Activated naive CD8-positive, alpha-beta T cell treated with anti-CD3 and anti-CD28 coated beads for 36 hours (primary cell): ENCODE measurements at regions not wholly inside any gene's neighbourhood (a gene's known extent, or its start where the extent isn't known, plus 50 kb on each side); places are given as distances from the start of the nearest gene placed in this dataset.

Source experiments
- DNase-seq: peaks from one replicate; pipeline ENCODE4 v3.0.0; 2021
- H3K27ac Mint-ChIP-seq: one replicate; pipeline ENCODE4 v1.8.0; 2022; ENCODE audit warnings: mild to moderate bottlenecking, moderate library complexity, mixed read lengths
- H3K27me3 Mint-ChIP-seq: one replicate; pipeline ENCODE4 v1.8.0; 2022; ENCODE audit warnings: mild to moderate bottlenecking, mixed read lengths
- H3K36me3 Mint-ChIP-seq: one replicate; pipeline ENCODE4 v1.8.0; 2021; ENCODE audit warnings: mild to moderate bottlenecking, mixed read lengths
- H3K4me1 Mint-ChIP-seq: one replicate; pipeline ENCODE4 v1.8.0; 2021; ENCODE audit warnings: mixed read lengths
- H3K4me3 Mint-ChIP-seq: one replicate; pipeline ENCODE4 v1.8.0; 2022; ENCODE audit warnings: mild to moderate bottlenecking, moderate library complexity, mixed read lengths
- H3K9me3 Mint-ChIP-seq: one replicate; pipeline ENCODE4 v1.8.0; 2022; ENCODE audit warnings: mixed read lengths

GRCh38 chrX:19172741-19173140 lies 50.5 kb upstream of the ADGRG2 start:
- no peak overlapping the region for H3K27ac Mint-ChIP-seq
- no peaks in the 10 kb centered on the region for H3K27me3 Mint-ChIP-seq
- H3K36me3 Mint-ChIP-seq = no peaks in the 10 kb centered on the region
- H3K4me3 Mint-ChIP-seq = no peak overlapping the region
- H3K9me3 Mint-ChIP-seq = no peaks in the 10 kb centered on the region
- DNase-seq = no peak
- H3K4me1 Mint-ChIP-seq = no peaks in the 10 kb centered on the region

- no peak overlapping the region for H3K27ac Mint-ChIP-seq
- no peak for DNase-seq
Observed at GRCh38 chrX:19174401-19175025, 52.2 kb upstream of the ADGRG2 start.

GRCh38 chrX:19176901-19177630 lies 54.8 kb upstream of the ADGRG2 start:
- no peak for DNase-seq
- Mint-ChIP-seq H3K27me3 (no peaks in the 10 kb centered on the region), H3K4me1 (no peaks in the 10 kb centered on the region), H3K4me3 (no peak overlapping the region), H3K27ac (no peak overlapping the region), H3K36me3 (no peaks in the 10 kb centered on the region), H3K9me3 (no peaks in the 10 kb centered on the region)

More at GRCh38 chrX:19174401-19175025, 52.2 kb upstream of the ADGRG2 start:
- Mint-ChIP-seq H3K4me1 (no peaks in the 10 kb centered on the region), H3K4me3 (no peak overlapping the region), H3K9me3 (no peaks in the 10 kb centered on the region), H3K36me3 (no peaks in the 10 kb centered on the region), H3K27me3 (no peaks in the 10 kb centered on the region)

- H3K4me3 Mint-ChIP-seq = no peak overlapping the region
Observed at GRCh38 chrX:19177721-19178120, 55.5 kb upstream of the ADGRG2 start.

GRCh38 chrX:19178402-19178801 lies 56.1 kb upstream of the ADGRG2 start:
- H3K27me3 Mint-ChIP-seq = no peaks in the 10 kb centered on the region
- H3K27ac Mint-ChIP-seq = no peak overlapping the region
- no peaks in the 10 kb centered on the region for H3K36me3 Mint-ChIP-seq
- no peaks in the 10 kb centered on the region for H3K9me3 Mint-ChIP-seq
- H3K4me3 Mint-ChIP-seq = no peak overlapping the region
- no peaks in the 10 kb centered on the region for H3K4me1 Mint-ChIP-seq
- no peak for DNase-seq

More at GRCh38 chrX:19177721-19178120, 55.5 kb upstream of the ADGRG2 start:
- Mint-ChIP-seq H3K9me3 (no peaks in the 10 kb centered on the region), H3K4me1 (no peaks in the 10 kb centered on the region), H3K36me3 (no peaks in the 10 kb centered on the region), H3K27me3 (no peaks in the 10 kb centered on the region), H3K27ac (no peak overlapping the region)
- no peak for DNase-seq

GRCh38 chrX:19179389-19179788 lies 57.1 kb upstream of the ADGRG2 start:
- no peak overlapping the region for H3K27ac Mint-ChIP-seq
- no peak overlapping the region for H3K4me3 Mint-ChIP-seq
- H3K36me3 Mint-ChIP-seq = no peaks in the 10 kb centered on the region
- no peak for DNase-seq
- no peaks in the 10 kb centered on the region for H3K27me3 Mint-ChIP-seq
- H3K4me1 Mint-ChIP-seq = no peaks in the 10 kb centered on the region
- no peaks in the 10 kb centered on the region for H3K9me3 Mint-ChIP-seq

- Mint-ChIP-seq H3K9me3 (no peaks in the 10 kb centered on the region), H3K27ac (no peak overlapping the region), H3K4me1 (no peaks in the 10 kb centered on the region), H3K27me3 (no peaks in the 10 kb centered on the region), H3K4me3 (no peak overlapping the region), H3K36me3 (no peaks in the 10 kb centered on the region)
- no peak for DNase-seq
Observed at GRCh38 chrX:19181345-19181744, 59.1 kb upstream of the ADGRG2 start.

- Mint-ChIP-seq H3K36me3 (no peaks in the 10 kb centered on the region), H3K4me3 (no peak overlapping the region), H3K27ac (no peak overlapping the region), H3K27me3 (no peaks in the 10 kb centered on the region), H3K4me1 (no peaks in the 10 kb centered on the region), H3K9me3 (no peaks in the 10 kb centered on the region)
- DNase-seq = no peak
Observed at GRCh38 chrX:19182785-19183184, 60.5 kb upstream of the ADGRG2 start.

GRCh38 chrX:19183761-19184477 lies 61.7 kb upstream of the ADGRG2 start:
- Mint-ChIP-seq H3K36me3 (no peaks in the 10 kb centered on the region), H3K27me3 (no peaks in the 10 kb centered on the region)

GRCh38 chrX:19188566-19188965 lies 66.3 kb upstream of the ADGRG2 start:
- Mint-ChIP-seq H3K36me3 (no peaks in the 10 kb centered on the region), H3K4me3 (no peak overlapping the region), H3K27me3 (no peaks in the 10 kb centered on the region), H3K4me1 (no peaks in the 10 kb centered on the region), H3K9me3 (peaks cover 1% of the 10 kb centered on the region), H3K27ac (no peak overlapping the region)
- DNase-seq = no peak

More at GRCh38 chrX:19183761-19184477, 61.7 kb upstream of the ADGRG2 start:
- DNase-seq = no peak
- no peak overlapping the region for H3K4me3 Mint-ChIP-seq
- no peaks in the 10 kb centered on the region for H3K9me3 Mint-ChIP-seq
- no peak overlapping the region for H3K27ac Mint-ChIP-seq
- no peaks in the 10 kb centered on the region for H3K4me1 Mint-ChIP-seq

- peaks cover 5% of the 10 kb centered on the region for H3K27me3 Mint-ChIP-seq
- DNase-seq = no peak
- H3K36me3 Mint-ChIP-seq = no peaks in the 10 kb centered on the region
- no peak overlapping the region for H3K4me3 Mint-ChIP-seq
- no peaks in the 10 kb centered on the region for H3K4me1 Mint-ChIP-seq
- peaks cover 1% of the 10 kb centered on the region for H3K9me3 Mint-ChIP-seq
- no peak overlapping the region for H3K27ac Mint-ChIP-seq
Observed at GRCh38 chrX:19190902-19191301, 68.6 kb upstream of the ADGRG2 start.

- DNase-seq = no peak
- H3K4me3 Mint-ChIP-seq = no peak overlapping the region
- H3K36me3 Mint-ChIP-seq = no peaks in the 10 kb centered on the region
- no peak overlapping the region for H3K27ac Mint-ChIP-seq
- no peaks in the 10 kb centered on the region for H3K4me1 Mint-ChIP-seq
- H3K9me3 Mint-ChIP-seq = peaks cover 1% of the 10 kb centered on the region
- H3K27me3 Mint-ChIP-seq = peaks cover 8% of the 10 kb centered on the region
Observed at GRCh38 chrX:19193565-19193964, 71.3 kb upstream of the ADGRG2 start.

- H3K9me3 Mint-ChIP-seq = peaks cover 1% of the 10 kb centered on the region
- no peaks in the 10 kb centered on the region for H3K36me3 Mint-ChIP-seq
- H3K4me3 Mint-ChIP-seq = no peak overlapping the region
- peaks cover 2% of the 10 kb centered on the region for H3K4me1 Mint-ChIP-seq
- no peak overlapping the region for H3K27ac Mint-ChIP-seq
- DNase-seq = no peak
- peaks cover 8% of the 10 kb centered on the region for H3K27me3 Mint-ChIP-seq
Observed at GRCh38 chrX:19194285-19195242, 72.3 kb upstream of the ADGRG2 start.

- no peak overlapping the region for H3K27ac Mint-ChIP-seq
Observed at GRCh38 chrX:19195243-19195610, 73.0 kb upstream of the ADGRG2 start.

GRCh38 chrX:19198473-19198872 lies 76.2 kb upstream of the ADGRG2 start:
- H3K9me3 Mint-ChIP-seq = no peaks in the 10 kb centered on the region
- H3K36me3 Mint-ChIP-seq = no peaks in the 10 kb centered on the region
- peaks cover 8% of the 10 kb centered on the region for H3K27me3 Mint-ChIP-seq
- DNase-seq = no peak
- H3K4me3 Mint-ChIP-seq = no peak overlapping the region
- H3K27ac Mint-ChIP-seq = no peak overlapping the region
- H3K4me1 Mint-ChIP-seq = peaks cover 2% of the 10 kb centered on the region

More at GRCh38 chrX:19195243-19195610, 73.0 kb upstream of the ADGRG2 start:
- Mint-ChIP-seq H3K9me3 (peaks cover 1% of the 10 kb centered on the region), H3K4me3 (no peak overlapping the region), H3K27me3 (peaks cover 8% of the 10 kb centered on the region), H3K4me1 (peaks cover 2% of the 10 kb centered on the region), H3K36me3 (no peaks in the 10 kb centered on the region)
- no peak for DNase-seq
